Keratinocyte (primary cell): ENCODE measurements at regions not wholly inside any gene's neighbourhood (a gene's known extent, or its start where the extent isn't known, plus 50 kb on each side); places are given as distances from the start of the nearest gene placed in this dataset.
"Not testable (repeated sequence)": the region's sequence is repeated elsewhere in the genome, so short reads cannot be mapped to it uniquely, and the experiment has no call there.

Source experiments
- DNase-seq: peaks from one replicate; pipeline ENCODE4 v3.0.0-alpha.2; 2011; ENCODE audit warnings: low read depth, missing footprints, low spot score
- FAIRE-seq: peaks from 2 replicates; lab custom pipeline; 2011; peaks lifted over from hg19 to GRCh38; lab: Jason Lieb, UNC
- H2AFZ ChIP-seq: 2 replicates; pipeline ENCODE4 v1.6.0; 2012; ENCODE audit warnings: low read length, control low read depth, inconsistent platforms; ENCODE audit not compliant: control insufficient read depth
- H3K27ac ChIP-seq: 2 replicates; pipeline ENCODE4 v1.5.1; 2011; ENCODE audit warnings: low read length; ENCODE audit not compliant: control insufficient read depth, insufficient read depth
- H3K27me3 ChIP-seq: 3 replicates; pipeline ENCODE4 v1.6.0; 2011; ENCODE audit warnings: low read length; ENCODE audit not compliant: control insufficient read depth, insufficient read depth; ENCODE audit errors: extremely low read depth
- H3K36me3 ChIP-seq, 2 experiments: 2 replicates in 1 of 2; 3 replicates in 1 of 2; pipeline ENCODE4 v1.5.1; 2011; ENCODE audit warnings: low read length in 2 of 2, mild to moderate bottlenecking in 1 of 2; ENCODE audit not compliant: control insufficient read depth in 2 of 2, insufficient read depth in 2 of 2; ENCODE audit errors: extremely low read depth in 1 of 2
- H3K4me1 ChIP-seq: 3 replicates; pipeline ENCODE4 v1.5.1; 2011; ENCODE audit warnings: low read length; ENCODE audit not compliant: control insufficient read depth, insufficient read depth; ENCODE audit errors: extremely low read depth
- H3K4me2 ChIP-seq: 3 replicates; pipeline ENCODE4 v1.6.0; 2011; ENCODE audit warnings: low read depth, low read length; ENCODE audit not compliant: control insufficient read depth, insufficient read depth; ENCODE audit errors: extremely low read depth
- H3K4me3 ChIP-seq, 3 experiments: fragments of 200-600 bp in 1 of 3; sonication (generic) in 1 of 3; 2 replicates in 2 of 3; 3 replicates in 1 of 3; pipeline ENCODE4 v1.5.1; 2011 to 2016; ENCODE audit warnings: low read length in 3 of 3, mild to moderate bottlenecking in 3 of 3, control low read depth in 2 of 3, inconsistent platforms in 1 of 3, low read depth in 1 of 3, mixed read lengths in 1 of 3, mixed run types in 1 of 3, moderate library complexity in 1 of 3; ENCODE audit not compliant: control insufficient read depth in 2 of 3, insufficient read depth in 2 of 3; ENCODE audit errors: extremely low read depth in 1 of 3
- H3K79me2 ChIP-seq: 2 replicates; pipeline ENCODE4 v1.6.0; 2012; ENCODE audit warnings: low read length; ENCODE audit not compliant: control insufficient read depth, insufficient read depth
- H3K9ac ChIP-seq: 3 replicates; pipeline ENCODE4 v1.6.0; 2011; ENCODE audit warnings: low read length; ENCODE audit not compliant: control insufficient read depth, insufficient read depth; ENCODE audit errors: extremely low read depth
- H3K9me1 ChIP-seq: 3 replicates; pipeline ENCODE4 v1.6.0; 2011; ENCODE audit warnings: low read length; ENCODE audit not compliant: control insufficient read depth, insufficient read depth; ENCODE audit errors: extremely low read depth
- H3K9me3 ChIP-seq: 2 replicates; pipeline ENCODE4 v1.5.1; 2012; ENCODE audit warnings: low read depth, low read length; ENCODE audit not compliant: control insufficient read depth
- H4K20me1 ChIP-seq: 3 replicates; pipeline ENCODE4 v1.6.0; 2011; ENCODE audit warnings: low read length; ENCODE audit not compliant: control insufficient read depth, insufficient read depth; ENCODE audit errors: extremely low read depth
- EZH2 ChIP-seq: IDR thresholded peaks from one replicate; pipeline ENCODE4 v1.6.1; 2012; ENCODE audit warnings: inconsistent platforms, mild to moderate bottlenecking, low read length, moderate library complexity
- dilution Hi-C: fragments of 300-500 bp; cut with MboI; formaldehyde crosslinking; loops from one replicate; pipeline ENCODE4 v1.7.0; 2020; ENCODE audit warnings: low sequenced_read_pairs; ENCODE audit not compliant: extremely low pct_ligation_motif_present
- TF ChIP-seq, protein P1 (sequence below), 3 experiments: IDR thresholded peaks in 1 of 3; conservative IDR thresholded peaks in 1 of 3; optimal IDR thresholded peaks in 1 of 3; 2 replicates in 2 of 3; 3 replicates in 1 of 3; pipeline versions ENCODE3 to v1.5.1; 2011; ENCODE audit warnings: low read length in 3 of 3, mild to moderate bottlenecking in 3 of 3, moderate library complexity in 2 of 3, control low read depth in 1 of 3, inconsistent platforms in 1 of 3; ENCODE audit not compliant: insufficient read depth in 2 of 3; ENCODE audit errors: extremely low read depth in 1 of 3

DNA sequence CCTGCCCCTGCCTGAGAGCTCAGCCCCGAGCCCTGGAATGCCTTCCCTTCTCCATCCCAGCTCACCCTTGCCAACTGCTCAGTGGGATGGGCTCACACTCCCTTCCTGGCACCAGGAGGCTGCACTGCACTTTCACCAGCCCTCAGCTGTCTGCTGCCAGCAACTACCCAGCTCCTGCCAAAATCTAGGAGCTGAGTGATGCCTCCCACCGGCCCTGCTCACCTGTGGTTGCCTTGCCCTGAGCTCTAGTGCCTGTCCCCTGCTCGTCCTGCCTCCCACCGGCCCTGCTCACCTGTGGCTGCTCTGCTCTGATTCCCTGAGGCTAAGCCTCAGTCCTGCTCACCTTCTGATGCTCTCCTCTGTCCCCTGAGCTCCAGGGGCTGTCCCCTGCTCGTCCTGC lies 119.8 kb downstream of the TMEM121 start:
- Histone ChIP-seq H3K27me3 (no peaks in the 10 kb centered on the region), H3K36me3 (no peaks in the 10 kb centered on the region), H4K20me1 (no peaks in the 10 kb centered on the region), H3K9me1 (no peaks in the 10 kb centered on the region), H3K27ac (no peak overlapping the region), H3K4me1 (no peaks in the 10 kb centered on the region), H3K4me2 (no peak overlapping the region), H3K79me2 (no peaks in the 10 kb centered on the region), H3K4me3 (no peak overlapping the region), H3K9ac (no peak overlapping the region), H2AFZ (no peak overlapping the region), H3K9me3 (peaks cover 5% of the 10 kb centered on the region)
- DNase-seq (no peak), FAIRE-seq (no peak)
- dilution Hi-C loops: no loop called here
- TF ChIP-seq EZH2: no peak
- TF ChIP-seq, protein P1, sequence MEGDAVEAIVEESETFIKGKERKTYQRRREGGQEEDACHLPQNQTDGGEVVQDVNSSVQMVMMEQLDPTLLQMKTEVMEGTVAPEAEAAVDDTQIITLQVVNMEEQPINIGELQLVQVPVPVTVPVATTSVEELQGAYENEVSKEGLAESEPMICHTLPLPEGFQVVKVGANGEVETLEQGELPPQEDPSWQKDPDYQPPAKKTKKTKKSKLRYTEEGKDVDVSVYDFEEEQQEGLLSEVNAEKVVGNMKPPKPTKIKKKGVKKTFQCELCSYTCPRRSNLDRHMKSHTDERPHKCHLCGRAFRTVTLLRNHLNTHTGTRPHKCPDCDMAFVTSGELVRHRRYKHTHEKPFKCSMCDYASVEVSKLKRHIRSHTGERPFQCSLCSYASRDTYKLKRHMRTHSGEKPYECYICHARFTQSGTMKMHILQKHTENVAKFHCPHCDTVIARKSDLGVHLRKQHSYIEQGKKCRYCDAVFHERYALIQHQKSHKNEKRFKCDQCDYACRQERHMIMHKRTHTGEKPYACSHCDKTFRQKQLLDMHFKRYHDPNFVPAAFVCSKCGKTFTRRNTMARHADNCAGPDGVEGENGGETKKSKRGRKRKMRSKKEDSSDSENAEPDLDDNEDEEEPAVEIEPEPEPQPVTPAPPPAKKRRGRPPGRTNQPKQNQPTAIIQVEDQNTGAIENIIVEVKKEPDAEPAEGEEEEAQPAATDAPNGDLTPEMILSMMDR (optimal IDR thresholded peaks at IDR 0.05 in 1 of 3, IDR thresholded peaks at IDR 0.05 in 1 of 3, conservative IDR thresholded peaks at IDR 0.05 in 1 of 3; ENCODE audit: extremely low read depth in 1 of 3, insufficient read depth in 2 of 3, low read length in 3 of 3): no peak

DNA sequence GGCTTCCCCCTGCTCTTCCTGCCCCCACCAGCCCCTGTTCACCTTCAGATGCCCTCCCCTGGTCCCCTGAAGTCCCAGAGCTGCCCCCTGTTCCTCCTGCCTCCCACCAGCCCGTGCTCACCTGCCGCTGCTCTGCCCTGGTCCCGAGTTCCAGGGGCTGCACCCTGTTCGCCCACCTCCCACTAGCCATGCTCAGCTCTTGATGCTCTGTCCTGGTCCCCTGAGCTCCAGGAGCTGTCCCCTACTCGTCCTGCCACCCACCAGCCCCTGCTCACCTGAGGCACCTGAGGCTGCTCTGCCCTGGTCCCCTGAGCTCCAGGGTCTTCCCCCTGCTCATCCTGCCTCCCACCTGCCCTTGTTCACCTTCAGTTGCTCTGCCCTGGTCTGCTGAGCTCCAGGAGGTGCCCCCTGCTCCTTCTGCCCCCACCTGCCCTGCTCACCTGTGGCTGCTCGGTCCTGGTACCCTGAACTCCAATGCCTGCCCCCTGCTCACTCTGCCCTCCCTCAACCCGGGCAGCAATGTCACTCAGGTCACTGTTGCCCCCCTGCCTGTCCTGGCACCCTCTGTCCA lies 120.4 kb downstream of the TMEM121 start:
- H3K36me3 ChIP-seq, FAIRE-seq, H3K79me2 ChIP-seq, dilution Hi-C loops, H3K4me3 ChIP-seq, H3K4me2 ChIP-seq, H3K27ac ChIP-seq, H3K9me1 ChIP-seq, H3K27me3 ChIP-seq, H3K9me3 ChIP-seq, H4K20me1 ChIP-seq, H2AFZ ChIP-seq, DNase-seq, H3K4me1 ChIP-seq, H3K9ac ChIP-seq: not testable (repeated sequence)

DNA sequence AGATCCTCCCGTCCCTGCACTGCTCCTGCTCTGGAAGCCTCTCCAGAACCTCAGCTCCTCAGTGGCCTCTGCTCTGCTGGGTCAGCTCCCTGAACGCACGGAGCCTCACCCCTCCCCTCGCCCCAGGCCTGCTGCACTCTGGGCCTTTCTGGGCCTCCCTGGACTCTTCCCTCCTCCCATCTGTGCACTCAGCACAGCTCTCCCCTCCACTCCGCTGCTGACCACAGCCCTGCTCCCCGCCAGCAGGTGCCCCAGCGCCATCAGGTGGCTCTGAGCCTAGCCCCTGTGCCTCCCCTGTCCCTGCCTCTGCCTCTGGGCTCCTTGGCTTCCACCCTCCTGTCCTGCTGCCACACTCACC lies 121.0 kb downstream of the TMEM121 start:
- H3K9me3 ChIP-seq, H3K9ac ChIP-seq, H3K27ac ChIP-seq, H3K36me3 ChIP-seq, H3K4me1 ChIP-seq, DNase-seq, FAIRE-seq, dilution Hi-C loops, H4K20me1 ChIP-seq, H3K4me3 ChIP-seq, H3K79me2 ChIP-seq, H3K9me1 ChIP-seq, H2AFZ ChIP-seq, H3K27me3 ChIP-seq, H3K4me2 ChIP-seq: not testable (repeated sequence)
